ENCODE measurements at regions not wholly inside any gene's neighbourhood (a gene's known extent, or its start where the extent isn't known, plus 50 kb on each side); places are given as distances from the start of the nearest gene placed in this dataset.
A peak's percentile ranks its signal among the peaks of the same experiment; 100 is the strongest.
"Not testable (repeated sequence)": the region's sequence is repeated elsewhere in the genome, so short reads cannot be mapped to it uniquely, and the experiment has no call there.

DNA sequence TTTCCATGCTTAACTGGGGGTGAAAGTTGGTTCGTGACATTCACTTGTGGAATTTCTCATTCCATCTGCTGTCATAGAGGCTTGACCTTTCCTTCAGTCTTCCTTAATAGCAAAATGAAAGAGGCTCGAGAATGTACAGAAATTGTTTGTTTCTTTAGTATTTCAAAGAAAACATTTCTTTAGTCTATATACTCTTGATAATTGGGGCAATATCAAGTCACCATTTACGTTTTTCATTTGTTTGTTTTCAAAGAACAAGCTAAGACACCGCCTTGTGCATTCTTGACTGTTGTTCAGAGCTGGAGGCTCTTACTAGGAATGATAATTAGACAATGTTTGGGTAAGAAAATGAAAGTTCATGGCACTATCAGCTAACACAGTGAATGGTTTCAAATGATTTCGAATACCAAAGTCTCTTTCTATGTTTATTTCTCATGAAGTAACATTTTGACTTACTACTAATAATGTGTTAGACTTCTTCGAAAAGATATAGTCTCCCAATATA lies 835.4 kb downstream of the SEMA5A start:
- DNase-seq (ENCODE audit: low spot score): no peak

DNA sequence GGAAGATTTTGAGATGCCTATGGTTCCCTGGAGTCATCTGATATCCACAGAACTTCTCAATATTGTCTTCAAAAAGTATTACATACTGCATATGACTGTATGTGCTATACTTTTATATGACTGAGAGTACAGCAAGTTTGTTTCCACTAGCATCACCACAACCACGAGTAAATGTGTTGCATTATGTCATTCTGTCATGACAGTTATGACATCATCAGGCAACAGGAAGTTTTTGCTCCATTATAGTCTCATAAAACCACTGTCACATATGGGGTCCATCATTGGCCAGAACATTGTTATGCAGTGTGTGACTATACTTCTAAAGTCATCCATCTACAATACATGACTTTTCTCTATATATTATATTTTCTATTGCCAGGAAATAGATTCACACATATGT lies 831.7 kb downstream of the SEMA5A start:
- no peak for DNase-seq (ENCODE audit: low spot score)

DNA sequence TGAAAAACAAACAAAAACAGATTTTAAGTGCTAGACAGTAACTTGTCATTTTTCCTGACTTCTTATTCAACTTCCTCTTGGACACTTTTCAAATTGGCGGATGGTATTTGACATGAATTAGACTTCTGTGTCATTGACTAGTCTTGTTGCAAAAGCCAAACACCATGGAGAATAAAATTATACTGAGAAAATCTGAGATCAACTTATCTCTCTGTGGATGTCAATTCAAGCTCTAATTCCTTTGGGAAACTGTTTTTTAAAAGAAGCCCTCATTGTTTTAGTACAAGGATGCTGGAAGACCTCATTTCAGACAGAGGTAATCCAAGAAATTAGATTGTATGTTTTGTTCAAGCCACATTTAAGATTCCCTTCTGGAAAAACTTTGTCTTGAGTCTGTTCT lies 831.0 kb downstream of the SEMA5A start:
- no peak for DNase-seq (ENCODE audit: low spot score)

DNA sequence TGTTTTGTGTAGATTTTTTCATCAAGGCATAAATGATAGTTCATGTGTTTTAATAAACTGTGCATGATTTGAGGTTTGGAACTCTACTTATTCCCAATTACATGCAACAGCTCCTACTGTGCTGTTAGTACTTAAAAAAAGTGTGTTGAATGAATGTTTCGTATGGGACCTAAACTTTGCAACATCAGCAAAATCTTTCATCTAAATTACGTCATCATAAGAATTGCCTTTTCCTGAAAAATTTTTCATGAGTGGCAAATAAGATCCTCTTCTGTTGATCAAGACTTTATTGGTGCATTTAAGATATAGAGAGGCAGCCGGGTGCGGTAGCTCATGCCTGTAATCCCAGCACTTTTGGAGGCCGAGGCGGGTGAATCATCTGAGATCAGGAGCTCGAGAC lies 826.1 kb downstream of the SEMA5A start:
- no peak for DNase-seq (ENCODE audit: low spot score)

DNA sequence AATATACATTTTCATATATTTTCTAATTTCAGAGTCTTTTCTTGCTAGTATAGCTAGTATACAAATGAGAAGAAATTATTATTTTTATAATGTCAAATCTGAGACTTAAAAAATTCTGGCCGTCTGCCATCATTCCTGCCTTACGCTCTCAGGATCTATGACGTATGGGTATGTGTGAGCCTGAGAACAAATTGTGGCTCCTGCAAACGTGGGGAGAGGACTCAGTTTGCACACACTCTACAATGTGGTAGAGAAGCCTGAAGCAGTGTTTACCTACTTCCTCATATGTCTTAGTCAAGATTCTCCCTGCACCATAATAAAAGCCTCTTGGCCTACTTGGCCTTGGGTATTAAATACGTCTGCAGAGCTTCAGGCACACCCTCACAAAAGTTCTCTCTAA lies 825.4 kb downstream of the SEMA5A start:
- DNase-seq (ENCODE audit: low spot score): no peak

DNA sequence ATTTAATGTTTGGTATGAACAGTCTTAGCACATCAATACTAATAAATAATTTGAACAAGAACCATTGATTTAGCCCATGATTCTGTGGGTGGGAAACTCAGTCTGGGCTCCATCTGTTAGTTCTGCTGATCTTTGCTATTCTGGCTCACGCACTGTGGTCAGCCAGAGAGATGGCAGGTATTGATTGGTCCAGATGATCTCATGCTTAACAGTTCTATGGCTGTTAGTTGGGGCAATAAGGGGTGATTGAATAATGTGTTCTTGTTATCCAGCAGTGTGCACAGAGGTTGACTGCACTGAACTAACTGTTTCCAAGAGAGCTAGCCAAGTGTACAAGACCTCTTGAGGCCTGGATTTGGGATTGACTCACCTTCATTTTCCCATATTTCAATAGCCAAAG lies 824.3 kb downstream of the SEMA5A start:
- DNase-seq (ENCODE audit: low spot score): no peak

DNA sequence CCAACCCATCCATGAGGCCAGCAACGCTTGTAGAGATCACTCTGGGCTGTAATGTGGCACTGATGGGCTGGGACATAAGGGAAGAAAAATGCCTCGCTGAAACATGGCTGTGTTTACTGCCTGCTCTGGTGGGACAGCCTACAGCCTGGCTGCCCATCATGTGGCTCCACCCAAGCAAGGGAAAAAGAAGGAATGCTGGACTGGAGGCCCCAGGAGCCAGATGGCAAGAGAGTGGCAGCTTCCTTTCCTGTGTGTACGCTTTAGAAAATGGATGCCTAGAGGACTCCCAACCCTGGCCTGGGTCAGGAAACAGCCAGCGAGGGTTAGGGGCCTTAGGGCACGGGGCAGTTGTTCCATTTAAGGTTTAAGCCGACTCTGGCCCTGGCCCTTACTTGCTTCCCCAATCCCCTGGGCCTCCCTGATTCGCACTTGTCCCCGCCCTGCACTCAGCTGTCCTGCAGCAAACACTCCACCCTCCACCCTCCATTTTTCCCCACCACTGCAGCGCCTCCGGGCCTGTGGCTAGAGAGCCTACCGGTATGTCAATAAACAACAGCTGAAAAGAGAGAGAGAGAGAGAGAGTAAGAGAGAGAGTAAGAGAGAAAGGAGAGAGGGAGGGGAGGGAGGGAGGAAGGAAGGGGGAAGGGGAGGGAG lies 819.4 kb downstream of the SEMA5A start:
- DNase-seq (ENCODE audit: low spot score): peak; percentile 92

DNA sequence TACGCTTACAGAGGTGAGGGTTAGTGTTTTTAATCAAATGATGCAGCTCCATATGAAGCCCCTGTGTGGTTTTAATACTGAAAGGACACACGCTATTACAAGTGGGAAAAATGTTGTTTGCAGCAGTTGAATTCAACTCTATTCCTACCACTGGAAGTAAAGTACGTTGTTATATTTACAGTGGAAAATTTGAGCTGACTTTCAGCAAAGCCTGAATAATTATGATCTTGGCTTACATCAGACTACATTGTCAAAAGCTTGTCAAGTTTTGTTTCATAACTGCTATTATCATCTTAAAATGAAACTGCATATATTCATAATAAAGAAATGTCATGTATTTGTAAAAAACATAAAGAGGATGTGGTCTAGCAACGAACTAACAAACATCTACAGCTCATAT lies 818.5 kb downstream of the SEMA5A start:
- DNase-seq (ENCODE audit: low spot score): no peak

DNA sequence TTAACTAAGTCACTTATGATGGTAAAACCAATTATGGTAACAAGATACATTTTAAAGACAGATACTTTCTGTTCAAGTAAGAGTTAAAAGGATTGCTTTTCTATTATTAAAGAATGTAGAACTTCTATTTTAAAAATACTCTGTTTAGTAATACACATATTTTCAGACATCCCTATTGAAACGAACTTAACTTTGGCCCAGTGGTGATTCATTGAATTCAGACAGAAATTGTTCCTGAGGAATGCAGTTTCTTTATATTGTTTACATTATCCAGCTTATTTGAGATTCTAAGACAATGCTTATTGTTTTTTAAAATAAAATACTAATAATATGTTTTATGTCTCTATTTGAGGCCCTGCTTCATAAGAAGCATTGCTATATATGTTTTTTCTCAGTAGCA lies 816.4 kb downstream of the SEMA5A start:
- DNase-seq (ENCODE audit: low spot score): peak; percentile 23

DNA sequence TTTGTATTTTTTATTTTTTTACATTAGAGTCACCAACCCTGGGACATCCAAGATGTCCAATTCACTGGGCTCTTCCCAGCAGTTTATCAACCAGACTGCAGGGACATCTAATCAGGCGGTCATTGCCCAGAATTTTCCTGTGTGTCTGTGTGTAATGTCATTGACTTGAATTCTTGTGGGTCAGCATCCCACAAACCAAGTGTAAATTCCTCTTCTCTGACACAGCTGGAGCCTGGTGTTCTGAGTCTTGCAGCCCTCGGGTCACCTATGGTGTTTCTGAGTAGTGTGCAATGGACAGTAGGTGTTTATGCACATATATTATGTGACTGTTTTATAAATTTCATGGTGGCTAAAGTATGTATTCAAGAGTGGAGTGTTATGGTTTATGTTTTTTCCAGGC lies 815.7 kb downstream of the SEMA5A start:
- DNase-seq (ENCODE audit: low spot score): peak; percentile 84

DNA sequence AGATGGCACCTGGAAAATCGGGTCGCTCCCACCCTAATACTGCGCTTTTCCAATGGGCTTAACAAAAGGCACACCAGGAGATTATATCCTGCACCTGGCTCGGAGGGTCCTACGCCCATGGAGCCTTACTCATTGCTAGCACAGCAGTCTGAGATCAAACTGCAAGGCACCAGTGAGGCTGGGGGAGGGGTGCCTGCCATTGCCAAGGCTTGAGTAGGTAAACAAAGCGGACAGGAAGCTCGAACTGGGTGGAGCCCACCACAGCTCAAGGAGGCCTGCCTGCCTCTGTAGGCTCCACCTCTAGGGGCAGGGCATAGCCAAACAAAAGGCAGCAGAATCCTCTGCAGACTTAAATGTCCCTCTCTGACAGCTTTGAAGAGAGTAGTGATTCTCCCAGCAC lies 814.8 kb downstream of the SEMA5A start:
- DNase-seq (ENCODE audit: low spot score): not testable (repeated sequence)

DNA sequence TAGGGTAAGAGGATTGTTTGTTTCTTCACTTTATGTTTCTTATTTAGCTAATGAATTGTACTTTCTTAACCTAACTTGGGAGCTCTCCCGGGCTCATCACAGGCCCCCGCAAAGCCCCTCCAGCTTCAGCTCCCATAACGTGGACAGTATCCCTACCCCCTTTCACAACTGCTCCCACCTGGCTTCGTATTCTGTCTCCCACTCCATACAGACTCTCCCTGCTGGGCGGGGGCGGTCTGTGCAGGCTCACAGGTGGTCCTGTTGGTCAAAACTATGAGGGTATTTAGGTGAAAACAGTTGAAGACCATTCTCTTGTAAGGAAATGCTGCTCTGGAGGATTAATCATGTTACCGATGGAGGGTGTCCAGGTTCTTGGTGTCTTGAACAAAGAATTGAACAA lies 805.3 kb downstream of the SEMA5A start:
- DNase-seq (ENCODE audit: low spot score): no peak

DNA sequence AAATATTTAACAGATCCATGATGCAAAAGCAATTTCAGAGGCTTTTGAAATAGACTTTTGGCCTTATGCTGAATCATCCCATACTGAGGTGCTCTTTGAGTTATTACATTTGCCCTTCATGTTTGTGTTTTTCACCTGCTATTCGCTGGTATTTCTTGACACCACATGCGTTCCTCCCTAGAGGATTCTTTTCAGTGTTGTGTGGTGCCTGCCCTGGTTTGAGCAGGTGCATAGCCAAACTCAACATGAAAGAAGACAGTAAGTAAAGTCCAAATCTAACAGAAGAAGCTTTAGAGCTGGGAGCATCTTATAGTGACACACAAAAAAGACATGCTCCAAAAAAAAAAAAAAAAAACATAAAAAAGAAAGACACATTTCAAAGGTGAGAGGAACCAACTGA lies 796.3 kb downstream of the SEMA5A start:
- DNase-seq (ENCODE audit: low spot score): no peak

DNA sequence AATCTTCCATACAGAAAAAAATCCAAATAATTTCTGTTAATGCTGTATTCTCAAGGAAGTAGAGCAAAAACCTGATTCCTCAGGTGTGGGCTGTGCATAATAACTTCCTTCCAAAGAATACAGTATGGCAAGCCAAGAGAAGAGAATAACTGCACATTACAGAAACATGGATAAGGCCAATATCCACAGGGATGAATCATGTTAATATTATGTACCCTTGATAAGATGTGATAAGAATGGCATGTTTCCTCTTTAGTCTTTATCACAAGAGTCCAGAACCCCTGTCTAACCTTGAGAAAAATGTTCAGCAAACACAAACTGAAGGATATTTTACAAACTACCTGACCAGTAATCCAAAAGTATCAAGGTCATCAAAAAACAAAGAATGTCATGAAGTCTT lies 795.8 kb downstream of the SEMA5A start:
- no peak for DNase-seq (ENCODE audit: low spot score)

DNA sequence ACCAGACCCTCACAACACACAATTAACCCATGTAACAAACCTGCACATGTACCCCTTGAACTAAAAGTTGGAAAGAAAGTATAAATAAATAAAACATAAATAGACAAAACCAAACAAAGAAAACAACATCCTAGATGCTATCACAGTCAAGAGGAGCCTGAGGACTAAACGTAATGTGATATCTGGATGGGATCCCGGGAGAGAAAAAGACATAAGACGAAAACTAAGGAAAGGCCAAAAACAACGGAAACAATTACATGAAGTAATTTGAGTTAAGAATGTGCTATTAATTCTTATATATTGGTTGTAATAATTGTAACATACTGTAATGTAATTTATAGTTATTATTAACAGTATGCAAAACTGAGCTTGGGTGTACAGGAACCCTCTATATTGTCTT lies 793.9 kb downstream of the SEMA5A start:
- no peak for DNase-seq (ENCODE audit: low spot score)

DNA sequence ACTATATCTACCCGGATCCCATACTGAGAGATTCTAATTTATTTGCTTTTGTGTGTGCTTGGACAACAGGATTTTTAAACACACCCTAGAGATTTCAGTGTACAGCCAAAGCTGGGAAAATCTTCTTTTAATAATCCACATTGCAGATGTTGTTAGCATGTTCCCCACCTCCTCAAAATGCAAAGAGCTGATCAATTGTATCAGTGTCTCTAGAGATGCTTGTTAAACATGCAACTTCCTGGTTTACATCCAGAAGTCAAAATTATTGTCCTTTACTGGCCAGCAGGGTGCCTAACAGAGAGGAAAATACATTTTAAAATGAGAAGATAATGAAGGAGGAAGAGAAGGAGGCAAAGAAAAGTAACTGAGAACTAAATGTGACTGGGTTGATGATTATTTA lies 793.3 kb downstream of the SEMA5A start:
- no peak for DNase-seq (ENCODE audit: low spot score)

DNA sequence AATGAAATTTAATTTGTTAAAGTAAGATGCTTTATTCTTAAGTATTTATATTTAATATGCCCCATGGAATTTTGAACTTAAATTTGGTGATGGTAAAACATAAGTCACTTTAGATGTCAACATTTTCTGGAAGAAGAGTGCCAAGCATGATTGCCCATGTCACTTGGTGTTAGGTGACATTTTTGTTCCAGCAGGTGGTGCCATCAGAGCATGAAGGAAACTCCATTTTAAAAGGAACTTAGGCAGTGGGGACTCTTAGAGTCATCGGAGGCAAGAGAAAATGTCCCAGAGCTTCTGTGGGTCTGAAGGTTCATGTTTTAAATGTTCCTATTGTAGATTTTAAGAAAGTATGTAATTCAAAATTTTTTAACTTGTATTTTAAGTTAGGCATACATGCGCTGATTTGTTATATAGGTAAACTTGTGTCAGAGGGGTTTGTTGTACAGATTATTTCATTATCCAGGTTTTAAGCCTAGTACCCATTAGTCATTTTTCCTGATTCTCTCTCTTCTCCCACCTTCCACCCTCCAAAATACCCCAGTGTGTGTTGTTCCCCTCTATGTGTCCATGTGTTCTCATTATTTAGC lies 789.3 kb downstream of the SEMA5A start:
- peak; percentile 74 for DNase-seq (ENCODE audit: low spot score)

DNA sequence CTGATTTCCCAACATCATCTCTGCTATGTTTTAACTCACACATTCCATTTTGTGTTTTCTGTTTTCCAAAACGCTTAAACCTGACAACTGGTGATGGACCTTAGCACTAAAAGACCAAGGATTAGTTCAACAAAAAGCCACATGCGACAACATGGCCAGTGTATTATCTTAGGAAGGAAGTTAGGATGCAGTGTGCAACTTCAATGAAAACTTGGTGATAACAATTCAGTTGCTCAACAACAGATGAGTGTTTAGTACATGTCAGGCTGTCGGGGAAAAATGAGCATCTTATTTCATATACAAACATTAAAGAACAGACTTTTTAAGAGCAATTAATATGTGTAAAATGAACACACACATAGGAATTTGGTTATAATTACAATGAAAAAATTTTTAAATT lies 780.0 kb downstream of the SEMA5A start:
- no peak for DNase-seq (ENCODE audit: low spot score)

DNA sequence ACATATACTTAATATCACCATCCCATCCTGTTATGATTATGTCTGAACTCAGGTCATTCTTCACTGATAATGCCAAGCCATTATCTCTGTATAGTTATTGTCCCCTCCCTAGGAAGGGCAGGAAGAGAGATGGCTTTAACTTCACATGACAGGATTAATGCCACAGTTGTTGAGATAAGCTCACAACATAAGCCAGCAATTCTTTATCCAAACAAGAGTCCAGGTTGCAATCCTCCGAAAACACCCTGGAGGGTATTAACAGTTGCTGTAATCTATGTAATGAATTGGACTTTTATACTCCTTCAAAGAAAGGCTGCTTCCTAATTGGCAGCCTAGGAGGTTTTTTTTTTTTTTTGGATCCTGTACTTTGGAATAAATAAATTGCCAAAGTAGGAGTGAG lies 779.4 kb downstream of the SEMA5A start:
- no peak for DNase-seq (ENCODE audit: low spot score)

DNA sequence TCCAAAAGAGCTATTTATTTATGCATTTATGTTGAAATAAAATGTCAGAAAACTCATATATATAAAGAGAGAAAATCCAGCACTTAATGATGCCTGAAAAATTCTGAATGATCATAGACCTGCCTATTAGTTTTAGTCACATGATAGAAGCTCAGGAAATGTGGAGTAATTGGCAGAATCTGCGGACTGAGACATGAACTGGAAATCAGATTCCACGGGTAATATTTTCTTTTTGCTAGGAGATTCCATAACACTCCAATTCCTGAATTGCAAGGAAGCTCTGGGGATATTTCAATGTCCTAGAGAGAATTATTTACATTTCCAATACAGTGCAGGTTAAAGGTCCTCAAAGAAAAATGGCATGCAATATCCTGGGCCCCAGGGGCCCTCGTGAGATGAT lies 778.8 kb downstream of the SEMA5A start:
- no peak for DNase-seq (ENCODE audit: low spot score)

DNA sequence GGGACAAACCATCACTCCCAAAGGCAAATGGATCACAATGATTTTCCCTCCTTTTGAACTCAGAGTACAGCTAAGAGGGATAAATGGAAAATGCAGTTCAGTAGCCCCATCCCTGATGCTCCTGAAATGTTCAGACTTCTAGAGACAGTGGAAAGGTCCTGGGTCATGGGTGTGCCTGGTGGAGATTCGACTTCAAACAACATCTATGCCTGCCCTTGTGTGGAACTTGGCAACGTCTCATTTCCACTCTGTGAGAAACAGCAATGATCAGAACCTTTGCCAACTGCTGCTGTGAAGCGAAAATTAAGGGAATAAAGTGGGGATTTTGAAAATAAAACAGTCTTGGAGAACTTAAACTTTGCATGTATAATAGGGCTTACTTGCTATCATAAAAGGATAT lies 778.1 kb downstream of the SEMA5A start:
- DNase-seq (ENCODE audit: low spot score): no peak

DNA sequence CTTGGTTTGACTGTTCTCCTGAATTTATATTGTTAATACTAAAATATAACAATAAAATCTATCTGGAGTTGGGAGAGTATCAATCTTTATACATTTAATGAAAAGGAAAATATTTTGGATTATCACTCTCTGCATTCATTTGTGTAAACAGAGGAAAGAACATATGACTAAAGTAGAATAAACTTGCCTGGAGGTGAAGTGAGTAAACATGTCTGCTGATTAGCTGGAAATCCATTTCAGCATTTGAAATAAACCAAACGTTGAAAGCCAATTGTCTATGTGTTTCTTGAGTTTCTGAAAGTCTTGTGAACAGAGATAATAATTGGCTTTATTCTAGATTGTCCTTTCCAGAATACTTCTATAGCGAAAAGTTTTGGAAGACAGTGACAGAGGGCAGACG lies 776.2 kb downstream of the SEMA5A start:
- DNase-seq (ENCODE audit: low spot score): no peak

DNA sequence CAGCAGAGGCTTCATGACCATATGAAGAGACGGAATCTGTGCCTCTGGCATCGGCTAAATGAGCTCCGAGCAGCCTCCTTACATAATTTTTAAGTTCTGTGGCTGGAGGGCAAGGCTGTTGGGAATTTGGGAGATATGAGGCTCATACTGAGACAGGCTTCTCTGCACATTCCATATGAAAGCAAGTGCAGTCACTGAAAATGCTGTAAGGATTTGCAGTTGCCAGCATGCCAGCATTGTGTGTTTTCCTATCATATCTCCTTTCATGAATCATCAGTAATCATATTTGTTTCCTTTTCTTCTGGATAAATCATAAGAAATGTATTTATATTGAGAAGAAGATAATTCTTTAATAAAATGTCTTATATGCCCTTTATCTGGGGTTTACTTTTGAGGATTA lies 775.4 kb downstream of the SEMA5A start:
- no peak for DNase-seq (ENCODE audit: low spot score)

DNA sequence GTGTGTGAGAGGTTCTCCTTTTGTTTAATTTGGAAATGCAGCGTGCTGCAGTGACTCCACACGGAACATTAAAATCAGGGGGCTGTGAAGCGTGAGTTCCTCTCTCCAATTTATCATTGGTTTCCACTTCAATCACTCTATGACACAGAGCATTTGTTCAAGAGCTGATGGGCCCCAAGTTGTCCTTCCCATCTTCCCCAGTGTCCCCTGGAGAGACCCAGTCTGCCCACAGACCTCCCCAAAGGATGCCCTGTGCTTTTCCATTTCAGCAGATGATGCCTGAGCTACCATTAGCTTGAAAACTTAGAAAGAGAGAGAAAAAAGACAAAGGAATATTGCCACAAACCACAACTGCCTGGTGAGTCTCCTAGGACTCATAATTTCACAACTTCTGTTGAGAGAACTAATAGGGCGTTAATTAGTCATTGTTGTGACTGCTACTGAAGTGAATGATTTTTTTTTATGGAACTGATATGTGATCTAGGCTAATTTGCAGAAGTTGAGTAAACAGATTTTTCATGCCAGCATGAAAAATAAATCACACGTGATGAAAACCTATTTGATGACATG lies 772.7 kb downstream of the SEMA5A start:
- DNase-seq (ENCODE audit: low spot score): no peak

All from H4 (cell line).